C4-2B (cell line): ENCODE measurements at regions not wholly inside any gene's neighbourhood (a gene's known extent, or its start where the extent isn't known, plus 50 kb on each side); places are given as distances from the start of the nearest gene placed in this dataset.

Source experiments
- ZFX ChIP-seq: fragments of 450-650 bp; IDR thresholded peaks from 2 replicates; pipeline ENCODE4 v1.6.1; 2017
- TF ChIP-seq, protein P1 (sequence below): fragments of 450-650 bp; conservative IDR thresholded peaks from 2 replicates; pipeline ENCODE4 v1.5.1; 2017; ENCODE audit warnings: mild to moderate bottlenecking

DNA sequence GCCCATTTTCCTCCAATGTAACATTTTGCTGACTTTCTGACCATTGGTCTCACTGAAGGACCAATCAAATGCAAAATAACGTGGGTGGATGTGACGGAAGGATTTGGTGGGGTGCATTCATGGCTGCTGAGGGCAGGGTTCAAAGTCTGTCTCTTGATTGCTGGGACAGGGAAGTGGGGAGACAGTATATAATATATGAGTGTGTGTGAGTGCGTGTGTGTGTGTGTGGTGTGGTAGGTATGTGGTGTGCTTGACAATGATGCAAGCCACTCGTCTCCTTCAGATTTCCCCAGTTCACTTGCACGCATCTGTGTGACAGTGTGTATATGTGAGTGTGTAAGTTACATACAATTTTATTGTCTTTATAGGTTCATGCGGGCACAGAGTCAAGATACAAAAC, 477.3 kb downstream of the DIRAS2 start:
- TF ChIP-seq, protein P1, sequence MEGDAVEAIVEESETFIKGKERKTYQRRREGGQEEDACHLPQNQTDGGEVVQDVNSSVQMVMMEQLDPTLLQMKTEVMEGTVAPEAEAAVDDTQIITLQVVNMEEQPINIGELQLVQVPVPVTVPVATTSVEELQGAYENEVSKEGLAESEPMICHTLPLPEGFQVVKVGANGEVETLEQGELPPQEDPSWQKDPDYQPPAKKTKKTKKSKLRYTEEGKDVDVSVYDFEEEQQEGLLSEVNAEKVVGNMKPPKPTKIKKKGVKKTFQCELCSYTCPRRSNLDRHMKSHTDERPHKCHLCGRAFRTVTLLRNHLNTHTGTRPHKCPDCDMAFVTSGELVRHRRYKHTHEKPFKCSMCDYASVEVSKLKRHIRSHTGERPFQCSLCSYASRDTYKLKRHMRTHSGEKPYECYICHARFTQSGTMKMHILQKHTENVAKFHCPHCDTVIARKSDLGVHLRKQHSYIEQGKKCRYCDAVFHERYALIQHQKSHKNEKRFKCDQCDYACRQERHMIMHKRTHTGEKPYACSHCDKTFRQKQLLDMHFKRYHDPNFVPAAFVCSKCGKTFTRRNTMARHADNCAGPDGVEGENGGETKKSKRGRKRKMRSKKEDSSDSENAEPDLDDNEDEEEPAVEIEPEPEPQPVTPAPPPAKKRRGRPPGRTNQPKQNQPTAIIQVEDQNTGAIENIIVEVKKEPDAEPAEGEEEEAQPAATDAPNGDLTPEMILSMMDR = no peak
- no peak for TF ChIP-seq ZFX
